PC-9 (cell line): ENCODE measurements at regions not wholly inside any gene's neighbourhood (a gene's known extent, or its start where the extent isn't known, plus 50 kb on each side); places are given as distances from the start of the nearest gene placed in this dataset.

Source experiments
- EZH2 ChIP-seq: fragments of 200-600 bp; sonication (generic); IDR thresholded peaks from 2 replicates; pipeline ENCODE4 v1.8.0; 2017; ENCODE audit warnings: antibody characterized with exemption, low read depth
- TF ChIP-seq, protein P1 (sequence below): fragments of 200-600 bp; sonication (generic); conservative IDR thresholded peaks from 2 replicates; pipeline ENCODE4 v1.6.1; 2017; ENCODE audit warnings: mixed run types, antibody characterized with exemption, mild to moderate bottlenecking, moderate library complexity

DNA sequence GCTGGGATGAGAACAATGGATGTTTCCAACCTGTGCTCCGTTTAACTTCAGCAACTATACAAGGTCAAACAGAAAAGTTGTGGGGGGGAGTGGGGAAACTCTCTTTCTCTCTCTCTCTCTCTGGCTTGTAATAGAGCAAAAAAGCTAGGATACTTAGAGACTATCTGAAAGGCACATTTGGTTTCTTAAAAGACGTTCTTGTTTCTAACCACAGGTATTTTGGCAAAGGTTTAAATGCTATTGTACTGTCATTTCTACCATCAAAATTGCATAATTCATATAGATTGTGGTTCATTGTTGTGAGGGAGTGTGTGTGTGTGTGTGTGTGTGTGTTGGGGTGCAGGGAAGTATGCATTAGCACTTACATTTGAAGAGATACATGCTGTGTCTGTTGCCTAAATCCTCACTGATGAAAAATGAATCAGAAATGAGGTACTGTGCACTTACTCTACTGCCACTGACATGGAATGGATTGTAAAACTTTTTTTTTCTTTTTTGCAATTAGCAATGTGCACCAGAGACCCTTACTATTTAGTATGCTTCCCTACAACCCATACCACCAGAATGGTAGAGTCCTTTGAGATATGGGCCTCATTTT lies 841.0 kb upstream of the PIK3C3 start:
- TF ChIP-seq, protein P1, sequence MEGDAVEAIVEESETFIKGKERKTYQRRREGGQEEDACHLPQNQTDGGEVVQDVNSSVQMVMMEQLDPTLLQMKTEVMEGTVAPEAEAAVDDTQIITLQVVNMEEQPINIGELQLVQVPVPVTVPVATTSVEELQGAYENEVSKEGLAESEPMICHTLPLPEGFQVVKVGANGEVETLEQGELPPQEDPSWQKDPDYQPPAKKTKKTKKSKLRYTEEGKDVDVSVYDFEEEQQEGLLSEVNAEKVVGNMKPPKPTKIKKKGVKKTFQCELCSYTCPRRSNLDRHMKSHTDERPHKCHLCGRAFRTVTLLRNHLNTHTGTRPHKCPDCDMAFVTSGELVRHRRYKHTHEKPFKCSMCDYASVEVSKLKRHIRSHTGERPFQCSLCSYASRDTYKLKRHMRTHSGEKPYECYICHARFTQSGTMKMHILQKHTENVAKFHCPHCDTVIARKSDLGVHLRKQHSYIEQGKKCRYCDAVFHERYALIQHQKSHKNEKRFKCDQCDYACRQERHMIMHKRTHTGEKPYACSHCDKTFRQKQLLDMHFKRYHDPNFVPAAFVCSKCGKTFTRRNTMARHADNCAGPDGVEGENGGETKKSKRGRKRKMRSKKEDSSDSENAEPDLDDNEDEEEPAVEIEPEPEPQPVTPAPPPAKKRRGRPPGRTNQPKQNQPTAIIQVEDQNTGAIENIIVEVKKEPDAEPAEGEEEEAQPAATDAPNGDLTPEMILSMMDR: no peak
- TF ChIP-seq EZH2: no peak
